Glomerular visceral epithelial cell (primary cell): ENCODE measurements at regions not wholly inside any gene's neighbourhood (a gene's known extent, or its start where the extent isn't known, plus 50 kb on each side); places are given as distances from the start of the nearest gene placed in this dataset.

Experiments
- DNase-seq: peaks from one replicate; pipeline ENCODE4 v3.0.0-alpha.2; 2016; ENCODE audit errors: extremely low spot score

DNA sequence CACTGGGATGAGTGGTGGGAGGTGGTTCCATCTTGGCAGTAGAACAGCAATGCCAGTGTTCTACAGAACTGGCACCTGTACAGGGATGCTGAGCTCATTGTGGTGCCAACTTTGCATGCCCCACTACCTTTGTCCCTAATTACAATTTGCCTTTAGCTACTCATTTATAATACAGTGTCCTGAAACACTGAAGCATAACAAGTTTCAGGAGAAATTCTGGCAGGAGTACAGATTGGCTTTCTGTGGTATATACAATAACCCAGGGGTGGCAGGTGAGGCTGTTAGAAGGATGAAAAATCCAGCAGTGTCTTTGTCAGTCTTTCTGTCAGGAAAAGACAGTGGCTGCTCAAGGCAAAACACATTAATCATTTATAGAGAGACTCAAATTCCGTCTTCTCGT lies 240.3 kb downstream of the FAM76B start:
- DNase-seq = no peak

DNA sequence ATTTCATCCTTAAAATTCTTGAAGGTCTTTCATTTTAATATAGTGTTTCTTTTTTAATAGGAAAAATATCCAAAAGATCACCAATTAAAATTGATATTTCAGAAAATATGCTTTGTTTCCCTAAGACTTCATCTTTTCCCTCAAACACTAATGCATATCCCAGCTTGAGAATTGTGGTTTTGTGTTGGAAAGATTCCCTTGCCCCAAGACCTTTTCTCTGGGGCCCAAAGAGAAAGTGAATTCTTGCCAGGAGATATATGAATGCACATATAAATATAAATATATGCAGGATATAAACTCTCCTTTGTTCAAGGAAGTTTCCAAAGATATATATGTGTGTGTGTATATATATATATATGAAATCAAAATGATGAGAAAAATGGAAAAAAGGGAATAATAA lies 241.2 kb downstream of the FAM76B start:
- DNase-seq = no peak

DNA sequence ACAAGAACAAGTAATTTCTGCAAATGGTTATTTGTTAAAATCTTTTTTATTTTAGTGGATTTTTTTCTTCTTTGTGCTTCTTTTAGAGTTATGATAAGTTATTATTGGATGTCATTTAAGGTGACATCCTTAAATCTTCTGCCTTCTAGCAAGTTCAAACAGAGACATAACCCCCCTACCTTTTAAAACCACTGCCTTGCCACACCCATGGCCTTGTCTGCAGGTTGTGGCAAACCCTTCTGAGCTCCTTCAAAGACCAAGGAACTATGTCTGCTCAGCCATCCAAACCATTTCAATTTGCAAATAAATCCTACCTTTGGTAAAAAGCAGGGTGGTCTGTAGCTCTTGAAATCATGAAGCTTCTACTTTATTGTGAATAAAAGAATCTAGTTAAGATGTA lies 241.6 kb downstream of the FAM76B start:
- no peak for DNase-seq

DNA sequence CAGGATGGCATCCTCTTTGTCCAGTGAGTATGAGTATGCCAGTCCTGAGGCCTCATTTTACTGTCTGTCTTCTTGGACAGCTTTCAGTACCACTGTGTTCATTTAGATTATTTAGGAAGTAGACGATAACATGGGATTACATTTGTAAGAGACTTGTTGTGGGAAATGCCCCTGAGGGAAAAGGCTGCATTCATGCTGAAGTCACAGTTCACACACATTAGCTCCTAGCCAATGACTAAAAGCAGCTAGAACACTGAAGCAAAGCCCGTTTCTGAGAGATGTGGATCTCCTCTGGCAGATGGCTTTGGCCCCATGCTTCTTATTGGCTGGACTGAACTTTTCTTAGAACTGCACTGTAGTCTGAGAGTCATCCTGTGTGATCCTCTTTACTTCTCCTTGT lies 242.4 kb downstream of the FAM76B start:
- no peak for DNase-seq

DNA sequence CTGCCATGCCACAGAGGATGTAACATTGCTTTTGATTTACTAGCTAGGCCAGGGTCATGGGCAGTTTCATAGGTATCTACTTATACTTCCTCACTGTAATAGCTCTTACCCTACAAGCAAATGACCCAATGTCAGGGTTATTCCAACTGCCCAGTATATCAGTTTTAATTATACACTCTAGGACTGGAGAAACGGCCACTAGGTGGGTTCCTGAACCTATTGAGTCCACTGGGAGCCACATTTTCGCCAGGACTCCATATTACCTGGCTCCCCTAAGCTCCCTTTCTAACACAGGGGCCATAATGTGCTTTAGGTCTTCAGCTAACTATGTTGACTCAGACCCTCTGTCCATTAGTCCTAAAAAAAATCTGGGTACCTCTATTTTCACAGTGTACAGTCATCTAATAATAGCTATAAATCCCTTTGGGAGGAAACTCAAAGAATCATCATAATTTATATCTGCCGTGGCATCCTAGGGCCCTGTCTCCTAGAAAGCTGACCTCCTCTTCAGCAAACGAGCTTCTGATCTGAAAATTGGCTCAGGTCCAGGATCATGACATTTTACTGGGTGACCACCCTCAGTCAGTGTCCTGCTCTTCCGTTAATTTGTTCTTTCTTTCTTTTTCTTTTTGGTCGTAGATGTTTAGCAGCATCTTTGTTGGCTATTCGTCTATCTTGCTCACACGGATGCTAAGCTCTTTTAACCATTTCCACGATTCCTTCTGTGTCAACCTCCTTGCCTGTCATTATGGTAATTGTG lies 244.3 kb downstream of the FAM76B start:
- no peak for DNase-seq

DNA sequence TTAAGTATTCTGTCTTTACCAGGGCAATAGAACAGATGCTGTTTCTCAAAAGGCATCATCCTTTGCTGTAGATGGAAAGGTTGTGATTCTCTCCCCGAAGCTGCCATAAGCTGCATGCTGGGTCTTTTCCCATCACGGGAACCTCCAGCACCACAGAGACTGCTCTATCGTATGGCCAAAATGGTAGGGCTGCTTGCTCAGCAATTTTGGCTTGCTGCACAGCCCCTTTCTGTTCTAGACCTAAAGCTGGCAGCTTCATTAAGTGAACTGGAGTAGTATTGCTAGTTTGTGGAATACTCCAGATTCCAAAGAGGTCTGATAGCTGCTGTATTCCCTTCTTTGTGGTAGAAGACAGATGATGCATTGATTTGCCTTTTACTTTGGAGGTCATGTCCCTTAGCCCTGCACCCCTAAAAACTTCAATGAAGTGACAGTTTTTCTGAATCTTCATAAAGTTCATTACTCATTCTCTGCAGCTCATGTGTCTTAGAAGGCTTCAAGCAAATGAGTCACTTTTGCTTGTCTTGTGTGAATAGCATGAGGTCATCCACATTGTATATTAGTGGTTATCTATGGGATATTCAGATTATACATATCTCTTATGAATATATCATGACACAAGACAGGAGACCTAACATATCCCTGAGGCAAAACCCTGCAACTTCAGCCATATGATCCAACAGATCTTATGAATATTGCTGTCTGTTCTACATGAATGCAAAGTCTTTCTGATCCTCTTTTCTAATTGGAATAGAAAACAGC lies 245.3 kb downstream of the FAM76B start:
- no peak for DNase-seq

DNA sequence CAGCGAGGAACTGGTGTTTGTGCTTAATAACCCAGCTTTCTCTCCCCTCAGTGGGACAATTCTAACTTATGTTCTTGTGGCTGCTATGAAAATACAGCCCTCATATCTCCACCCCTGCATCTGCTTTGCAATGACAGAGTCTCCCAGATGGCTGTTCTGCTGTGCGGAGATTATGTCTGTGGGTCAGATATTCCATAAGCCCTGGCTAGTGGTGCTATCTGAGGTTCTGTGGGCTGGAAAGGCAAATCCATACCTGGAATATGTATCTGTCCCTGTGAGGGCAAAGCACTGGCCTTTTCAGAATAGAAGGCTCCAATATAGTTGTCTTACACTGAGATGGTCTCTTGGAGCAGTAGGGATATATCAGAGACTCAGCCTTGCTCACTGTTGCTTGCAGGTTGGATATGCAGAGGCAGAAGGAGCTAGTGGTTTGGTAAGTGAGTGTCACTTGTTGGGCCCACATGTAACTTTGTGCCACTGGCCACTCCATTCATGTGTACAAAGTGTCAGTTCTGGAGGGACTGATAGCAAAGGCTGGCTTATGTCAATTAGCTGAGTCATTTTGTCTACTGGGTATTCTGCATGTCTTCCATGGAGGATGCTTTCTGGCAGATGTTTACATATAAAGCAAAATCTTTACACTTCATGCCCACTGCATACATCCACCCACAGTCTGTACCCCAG lies 246.6 kb downstream of the FAM76B start:
- no peak for DNase-seq

DNA sequence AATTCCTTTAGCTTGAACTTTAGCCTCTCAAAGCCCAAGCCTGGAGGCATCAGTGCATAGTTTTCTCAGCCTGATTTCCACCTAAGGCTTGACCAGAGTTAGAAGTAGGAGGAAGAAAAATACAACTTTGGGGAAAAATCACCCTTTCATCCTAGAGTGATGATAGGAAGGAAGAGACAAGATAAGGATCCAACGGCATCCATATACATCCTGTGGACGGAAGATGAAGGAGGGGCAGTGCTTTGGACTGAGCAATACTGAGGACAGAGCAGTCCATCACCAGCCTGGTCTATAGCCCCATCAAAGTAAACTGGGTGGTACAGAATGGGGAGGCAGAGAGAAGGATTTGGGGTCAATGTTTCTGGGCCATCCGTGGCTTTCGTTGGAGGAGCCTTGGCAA lies 247.9 kb downstream of the FAM76B start:
- DNase-seq = no peak

DNA sequence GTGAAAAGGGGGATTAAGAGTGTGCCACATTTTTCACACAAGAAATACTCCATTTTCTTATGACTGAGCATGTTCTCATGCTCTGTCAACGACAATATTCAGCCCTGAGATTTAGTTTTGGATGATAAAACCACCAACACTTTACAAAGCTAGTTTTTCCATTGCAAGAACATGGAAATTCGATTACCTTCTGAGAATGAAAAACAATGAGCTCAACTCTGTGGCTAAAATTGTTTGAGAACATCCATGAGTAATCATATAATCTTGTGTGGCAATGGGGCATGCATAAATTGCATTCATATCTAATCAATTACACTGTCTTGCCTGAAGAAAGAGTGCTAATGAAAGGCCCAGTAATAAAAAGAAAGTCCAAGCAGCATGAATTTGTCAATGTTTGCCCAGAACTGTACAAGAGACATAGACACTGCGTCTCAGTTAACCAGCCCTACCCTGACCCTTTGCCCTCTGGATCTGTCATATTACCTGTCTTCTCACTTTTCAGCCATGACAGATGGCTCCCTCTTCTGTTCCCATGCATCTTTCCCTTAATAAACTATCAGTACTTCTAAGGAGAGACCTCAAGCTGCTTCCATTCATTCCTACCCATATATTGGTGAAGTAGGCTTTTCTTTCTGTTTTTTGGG lies 253.4 kb downstream of the FAM76B start:
- no peak for DNase-seq

DNA sequence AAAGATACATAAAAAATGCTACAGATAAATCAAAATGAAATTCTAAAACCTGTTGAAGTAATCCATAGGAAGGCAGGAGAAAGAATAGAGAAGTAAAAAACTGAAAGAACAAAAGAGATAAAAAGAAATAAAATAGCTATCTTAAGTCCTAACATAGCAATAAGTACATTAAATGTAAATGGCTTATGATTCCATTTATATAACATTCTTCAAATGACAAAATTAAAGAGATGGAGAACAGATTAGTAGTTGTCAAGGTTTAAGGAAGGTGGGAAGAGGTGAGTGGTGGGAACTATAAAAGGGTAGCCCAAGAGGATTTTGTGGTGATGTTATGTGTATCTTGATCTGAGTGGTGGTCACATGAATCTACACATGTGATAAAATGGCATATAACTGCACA lies 254.8 kb downstream of the FAM76B start:
- DNase-seq = no peak

DNA sequence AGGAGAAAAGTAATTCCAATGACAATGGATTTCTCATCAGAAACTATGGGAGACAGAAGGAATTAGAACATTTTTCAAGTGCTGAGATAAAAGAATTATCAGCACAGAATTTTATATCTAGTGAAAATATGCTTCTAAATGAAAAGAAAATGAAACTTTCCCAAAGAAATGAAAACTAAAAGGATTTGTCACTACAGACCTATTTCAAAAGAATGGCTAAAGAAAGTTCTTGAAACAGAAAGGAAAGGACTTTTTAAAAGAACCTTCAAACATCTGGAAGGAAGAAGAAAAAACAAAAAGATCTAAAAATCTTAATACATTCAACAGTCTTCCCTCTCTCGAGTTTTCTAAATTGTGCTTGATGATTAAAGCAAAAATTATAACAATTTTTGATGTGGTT lies 255.4 kb downstream of the FAM76B start:
- DNase-seq = no peak

DNA sequence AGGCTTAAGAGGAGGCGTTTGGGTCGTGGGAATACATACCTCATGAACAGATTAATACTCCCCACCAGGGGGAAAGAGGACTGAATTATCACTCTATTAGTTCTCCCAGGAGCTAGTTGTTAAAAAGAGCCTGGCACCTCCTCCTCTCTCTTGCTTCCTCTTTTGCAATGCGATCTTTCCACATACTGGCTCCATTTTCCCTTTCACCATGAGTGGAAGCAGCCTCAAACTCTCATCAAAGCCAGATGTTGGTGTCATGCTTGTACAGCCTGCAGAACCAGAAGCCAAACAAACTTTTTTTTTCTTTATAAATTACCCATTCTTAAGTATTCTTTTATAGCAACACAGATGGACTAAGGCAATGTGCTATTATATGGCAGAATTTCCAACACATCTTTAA lies 258.5 kb downstream of the FAM76B start:
- no peak for DNase-seq

DNA sequence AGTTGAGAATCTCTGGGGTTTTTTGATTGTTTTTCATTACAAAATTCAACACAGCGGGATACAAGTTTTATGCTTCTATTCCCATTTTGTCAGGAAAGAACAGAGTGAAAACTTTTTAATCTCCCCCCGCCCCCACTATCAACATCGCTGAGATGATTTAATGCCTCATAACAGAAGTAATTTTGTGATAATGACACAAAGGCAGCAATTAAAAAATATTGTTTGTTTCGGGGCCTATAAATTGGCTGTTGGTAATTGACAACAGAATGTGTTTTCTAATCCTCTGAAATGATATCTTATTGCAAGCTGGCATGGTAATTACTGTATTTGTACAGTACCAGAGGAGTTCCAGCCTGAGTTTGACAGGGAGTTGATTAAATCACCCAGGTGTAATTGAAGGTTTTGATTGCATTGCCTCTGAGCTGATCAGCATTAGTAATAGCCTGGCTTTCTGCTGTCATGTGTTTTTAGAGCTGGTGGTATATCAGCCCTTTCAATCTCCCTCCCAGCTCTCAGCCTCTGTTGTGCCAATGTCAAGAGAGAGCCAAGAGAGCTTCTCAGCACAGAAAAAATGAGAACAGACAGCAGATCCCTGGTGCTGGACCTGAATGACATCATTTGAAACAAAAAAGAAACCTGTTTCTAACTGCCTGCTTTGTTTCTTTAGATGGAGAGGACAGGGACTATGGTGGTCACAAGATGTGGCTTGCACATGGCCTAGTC lies 265.1 kb downstream of the FAM76B start:
- no peak for DNase-seq

DNA sequence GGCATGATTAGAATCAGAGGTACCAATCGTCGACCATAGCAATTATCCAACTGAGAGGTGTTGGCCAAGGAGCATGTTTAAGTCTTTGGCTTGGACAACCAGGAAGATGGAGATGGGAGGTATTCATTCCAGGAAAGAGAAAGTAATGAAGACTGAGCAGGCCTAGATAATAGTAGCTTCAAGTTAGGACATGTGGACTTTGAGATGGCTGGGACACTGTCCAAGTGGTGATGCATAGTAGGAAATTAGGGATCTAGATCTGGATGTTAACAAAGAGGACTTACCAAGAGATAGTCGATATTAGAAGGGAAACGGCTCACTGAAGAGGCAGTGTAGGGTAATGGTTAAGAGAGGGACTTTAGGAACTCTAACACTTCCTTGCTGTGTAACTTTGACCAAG lies 266.7 kb downstream of the FAM76B start:
- DNase-seq = no peak

DNA sequence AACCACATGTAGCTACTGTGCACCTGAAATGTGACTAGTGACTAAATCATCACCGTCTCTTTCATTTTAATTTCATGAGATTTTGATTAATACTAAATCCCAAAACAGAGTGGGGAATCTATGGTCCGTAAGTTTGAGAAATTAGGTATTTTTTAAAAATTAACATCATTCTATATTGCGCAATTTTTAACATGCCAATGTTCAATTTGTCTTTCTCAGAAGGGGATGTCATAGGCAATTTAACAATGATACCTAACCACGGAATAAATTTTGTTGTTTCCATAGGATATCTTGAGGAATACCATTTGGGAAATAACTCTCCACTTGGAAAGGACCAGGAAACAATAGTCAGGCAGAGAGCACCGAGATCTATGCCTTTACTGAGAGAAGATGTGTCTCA lies 267.7 kb downstream of the FAM76B start:
- DNase-seq = no peak

DNA sequence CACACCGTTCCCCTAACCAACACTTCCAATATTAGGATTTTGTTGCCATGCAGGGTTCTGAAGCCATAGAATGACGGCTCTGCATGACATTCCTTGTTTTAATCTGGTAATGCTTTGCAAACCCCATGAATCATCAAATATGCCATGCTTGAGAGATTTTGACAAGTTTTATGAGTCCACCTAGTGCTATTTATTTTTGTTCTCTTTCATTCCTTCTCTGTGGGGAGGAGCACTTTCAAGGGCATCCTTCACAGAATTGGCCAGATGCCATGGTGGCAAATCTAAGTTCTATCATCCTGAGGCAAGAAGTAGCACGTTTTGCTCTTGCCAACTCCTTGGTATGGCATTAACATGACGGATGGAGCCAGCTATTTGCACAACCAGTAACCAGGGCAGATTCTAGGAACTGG lies 268.4 kb downstream of the FAM76B start:
- DNase-seq = peak; percentile 84

DNA sequence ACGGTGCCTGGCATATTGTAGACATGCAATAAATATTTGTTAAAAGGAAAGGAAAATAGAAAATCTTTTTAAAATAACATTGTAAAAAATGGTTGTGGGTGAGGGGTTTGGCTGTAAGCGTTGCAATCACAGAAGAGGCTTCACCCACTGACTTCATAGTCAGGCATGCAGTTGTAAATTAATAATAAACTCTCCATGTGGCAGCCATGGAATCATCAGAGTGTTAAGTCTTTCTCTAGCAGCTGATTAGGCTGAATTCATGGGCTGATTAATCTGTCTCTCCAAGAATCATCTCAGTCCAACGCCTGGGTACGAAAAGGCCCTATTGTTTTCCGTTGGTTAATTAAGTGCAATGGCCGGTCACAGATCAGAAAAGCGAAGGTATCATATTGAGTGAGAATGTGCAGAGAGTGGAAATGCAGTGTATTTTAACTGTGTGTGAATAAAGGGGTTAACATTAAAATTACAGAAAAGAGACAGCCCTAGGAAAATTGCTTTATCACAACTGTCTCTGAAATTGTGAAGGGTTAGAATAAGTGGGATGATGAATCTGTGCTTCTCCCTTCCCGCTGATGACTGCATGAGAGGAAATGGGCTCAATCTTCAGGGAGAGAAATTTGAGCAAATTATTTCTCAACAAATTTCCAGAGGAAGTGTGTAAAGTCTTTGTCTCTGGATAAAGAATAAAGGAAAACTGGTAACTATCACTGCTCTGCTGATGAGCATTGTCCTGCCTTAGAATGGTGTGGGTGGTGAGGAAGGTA lies 269.0 kb downstream of the FAM76B start:
- DNase-seq = peak; percentile 18

DNA sequence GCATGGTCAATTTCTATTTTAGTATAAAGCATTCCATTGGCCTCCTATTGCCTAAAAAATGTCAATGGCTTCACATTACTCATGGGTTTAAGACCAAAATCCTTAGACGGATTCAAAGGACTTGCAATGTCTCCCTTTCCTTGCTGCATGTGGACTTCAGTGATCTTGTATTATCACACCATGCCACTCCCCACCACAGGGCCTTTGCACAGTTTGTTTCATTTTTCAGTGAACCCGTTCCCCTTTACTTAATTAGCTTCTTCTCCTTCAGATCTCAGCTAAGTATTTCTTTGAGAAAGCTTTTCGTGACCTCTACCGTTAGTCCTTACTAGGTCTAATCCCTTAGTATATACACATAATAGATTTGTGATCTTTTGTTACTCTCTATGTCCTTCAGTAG lies 269.7 kb downstream of the FAM76B start:
- no peak for DNase-seq

DNA sequence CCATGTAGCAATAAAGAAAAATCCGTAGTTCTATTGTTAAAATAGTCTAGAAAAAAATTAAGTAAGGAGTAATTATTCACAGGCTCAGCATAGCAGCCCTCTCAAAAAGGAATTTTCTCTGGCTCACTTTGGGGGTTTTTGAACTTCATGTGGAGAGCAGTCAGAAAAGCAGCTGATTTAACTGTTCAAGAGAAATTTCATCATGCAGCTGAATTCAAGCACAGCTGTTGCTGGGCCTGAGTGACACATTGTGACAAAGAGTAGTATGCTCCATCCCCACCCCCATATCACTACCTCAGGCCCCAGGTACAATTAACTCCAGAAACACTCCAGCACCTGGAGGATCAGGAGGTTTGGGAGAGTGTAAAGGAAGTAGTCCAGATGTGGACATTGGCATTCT lies 272.1 kb downstream of the FAM76B start:
- no peak for DNase-seq

DNA sequence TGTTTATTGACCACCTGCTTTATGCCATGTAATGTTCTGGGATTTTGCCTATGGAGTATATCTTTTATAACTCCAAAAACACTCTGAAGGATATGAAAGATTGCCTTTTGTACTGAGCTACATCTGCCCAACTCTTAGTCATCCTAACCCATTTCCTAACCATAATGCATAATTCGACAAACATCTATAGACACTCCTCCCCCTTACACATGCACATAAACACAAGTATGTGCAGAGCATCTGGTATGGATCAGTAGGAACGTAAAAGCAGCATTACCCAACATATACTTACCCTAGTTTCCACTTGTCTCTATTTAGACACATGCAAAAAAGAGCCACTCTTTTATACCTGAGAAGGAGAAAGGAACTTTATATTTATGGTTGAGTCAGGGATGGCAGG lies 272.8 kb downstream of the FAM76B start:
- DNase-seq = no peak

DNA sequence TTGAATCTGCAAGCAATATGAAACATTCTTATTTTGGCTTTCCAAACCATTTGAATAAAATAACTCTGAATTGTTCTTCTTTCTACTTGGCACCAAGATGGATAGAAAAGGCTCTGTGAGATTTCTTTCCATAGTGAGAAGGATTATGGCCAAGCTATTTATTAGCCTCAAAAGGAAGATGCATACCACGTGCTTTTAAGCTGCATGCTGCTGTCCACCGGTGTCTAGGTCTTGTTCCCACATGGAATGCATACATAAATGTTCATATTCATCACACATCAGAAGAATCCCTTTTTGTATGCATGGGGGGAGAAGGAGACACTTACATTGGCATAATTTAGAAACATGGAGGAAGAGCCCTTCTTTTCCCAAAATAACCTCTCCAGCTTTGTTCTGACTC lies 273.4 kb downstream of the FAM76B start:
- DNase-seq = no peak
